ENCODE measurements at regions not wholly inside any gene's neighbourhood (a gene's known extent, or its start where the extent isn't known, plus 50 kb on each side); places are given as distances from the start of the nearest gene placed in this dataset.

DNA sequence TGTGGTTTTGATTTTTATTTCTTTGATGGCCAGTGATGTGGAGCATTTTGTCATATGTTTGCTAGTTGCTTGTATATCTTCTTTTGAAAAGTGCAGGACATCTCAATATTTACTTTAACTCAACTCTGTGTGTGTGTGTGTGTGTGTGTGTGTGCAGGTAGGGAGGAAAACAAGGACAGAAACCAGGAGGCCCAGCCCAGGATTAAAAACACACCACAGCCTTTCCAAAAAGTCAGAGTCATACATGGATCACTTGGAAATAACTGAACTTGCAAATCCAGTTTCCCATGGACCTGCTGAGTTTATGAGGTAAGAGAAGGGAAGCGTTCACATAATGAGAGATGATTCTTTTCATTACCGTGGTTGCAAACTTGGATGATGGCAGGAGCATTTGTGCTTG is 189.9 kb upstream of the LYZL1 start (continued):
- TF ChIP-seq, protein P1, sequence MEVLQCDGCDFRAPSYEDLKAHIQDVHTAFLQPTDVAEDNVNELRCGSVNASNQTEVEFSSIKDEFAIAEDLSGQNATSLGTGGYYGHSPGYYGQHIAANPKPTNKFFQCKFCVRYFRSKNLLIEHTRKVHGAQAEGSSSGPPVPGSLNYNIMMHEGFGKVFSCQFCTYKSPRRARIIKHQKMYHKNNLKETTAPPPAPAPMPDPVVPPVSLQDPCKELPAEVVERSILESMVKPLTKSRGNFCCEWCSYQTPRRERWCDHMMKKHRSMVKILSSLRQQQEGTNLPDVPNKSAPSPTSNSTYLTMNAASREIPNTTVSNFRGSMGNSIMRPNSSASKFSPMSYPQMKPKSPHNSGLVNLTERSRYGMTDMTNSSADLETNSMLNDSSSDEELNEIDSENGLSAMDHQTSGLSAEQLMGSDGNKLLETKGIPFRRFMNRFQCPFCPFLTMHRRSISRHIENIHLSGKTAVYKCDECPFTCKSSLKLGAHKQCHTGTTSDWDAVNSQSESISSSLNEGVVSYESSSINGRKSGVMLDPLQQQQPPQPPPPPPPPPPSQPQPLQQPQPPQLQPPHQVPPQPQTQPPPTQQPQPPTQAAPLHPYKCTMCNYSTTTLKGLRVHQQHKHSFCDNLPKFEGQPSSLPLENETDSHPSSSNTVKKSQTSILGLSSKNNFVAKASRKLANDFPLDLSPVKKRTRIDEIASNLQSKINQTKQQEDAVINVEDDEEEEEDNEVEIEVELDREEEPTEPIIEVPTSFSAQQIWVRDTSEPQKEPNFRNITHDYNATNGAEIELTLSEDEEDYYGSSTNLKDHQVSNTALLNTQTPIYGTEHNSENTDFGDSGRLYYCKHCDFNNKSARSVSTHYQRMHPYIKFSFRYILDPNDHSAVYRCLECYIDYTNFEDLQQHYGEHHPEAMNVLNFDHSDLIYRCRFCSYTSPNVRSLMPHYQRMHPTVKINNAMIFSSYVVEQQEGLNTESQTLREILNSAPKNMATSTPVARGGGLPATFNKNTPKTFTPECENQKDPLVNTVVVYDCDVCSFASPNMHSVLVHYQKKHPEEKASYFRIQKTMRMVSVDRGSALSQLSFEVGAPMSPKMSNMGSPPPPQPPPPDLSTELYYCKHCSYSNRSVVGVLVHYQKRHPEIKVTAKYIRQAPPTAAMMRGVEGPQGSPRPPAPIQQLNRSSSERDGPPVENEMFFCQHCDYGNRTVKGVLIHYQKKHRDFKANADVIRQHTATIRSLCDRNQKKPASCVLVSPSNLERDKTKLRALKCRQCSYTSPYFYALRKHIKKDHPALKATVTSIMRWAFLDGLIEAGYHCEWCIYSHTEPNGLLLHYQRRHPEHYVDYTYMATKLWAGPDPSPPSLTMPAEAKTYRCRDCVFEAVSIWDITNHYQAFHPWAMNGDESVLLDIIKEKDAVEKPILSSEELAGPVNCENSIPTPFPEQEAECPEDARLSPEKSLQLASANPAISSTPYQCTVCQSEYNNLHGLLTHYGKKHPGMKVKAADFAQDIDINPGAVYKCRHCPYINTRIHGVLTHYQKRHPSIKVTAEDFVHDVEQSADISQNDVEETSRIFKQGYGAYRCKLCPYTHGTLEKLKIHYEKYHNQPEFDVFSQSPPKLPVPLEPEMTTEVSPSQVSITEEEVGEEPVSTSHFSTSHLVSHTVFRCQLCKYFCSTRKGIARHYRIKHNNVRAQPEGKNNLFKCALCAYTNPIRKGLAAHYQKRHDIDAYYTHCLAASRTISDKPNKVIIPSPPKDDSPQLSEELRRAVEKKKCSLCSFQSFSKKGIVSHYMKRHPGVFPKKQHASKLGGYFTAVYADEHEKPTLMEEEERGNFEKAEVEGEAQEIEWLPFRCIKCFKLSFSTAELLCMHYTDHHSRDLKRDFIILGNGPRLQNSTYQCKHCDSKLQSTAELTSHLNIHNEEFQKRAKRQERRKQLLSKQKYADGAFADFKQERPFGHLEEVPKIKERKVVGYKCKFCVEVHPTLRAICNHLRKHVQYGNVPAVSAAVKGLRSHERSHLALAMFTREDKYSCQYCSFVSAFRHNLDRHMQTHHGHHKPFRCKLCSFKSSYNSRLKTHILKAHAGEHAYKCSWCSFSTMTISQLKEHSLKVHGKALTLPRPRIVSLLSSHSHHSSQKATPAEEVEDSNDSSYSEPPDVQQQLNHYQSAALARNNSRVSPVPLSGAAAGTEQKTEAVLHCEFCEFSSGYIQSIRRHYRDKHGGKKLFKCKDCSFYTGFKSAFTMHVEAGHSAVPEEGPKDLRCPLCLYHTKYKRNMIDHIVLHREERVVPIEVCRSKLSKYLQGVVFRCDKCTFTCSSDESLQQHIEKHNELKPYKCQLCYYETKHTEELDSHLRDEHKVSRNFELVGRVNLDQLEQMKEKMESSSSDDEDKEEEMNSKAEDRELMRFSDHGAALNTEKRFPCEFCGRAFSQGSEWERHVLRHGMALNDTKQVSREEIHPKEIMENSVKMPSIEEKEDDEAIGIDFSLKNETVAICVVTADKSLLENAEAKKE (CRISPR knock-in tag; IDR thresholded peaks at IDR 0.05), result no peak
- TF ChIP-seq, protein P2, sequence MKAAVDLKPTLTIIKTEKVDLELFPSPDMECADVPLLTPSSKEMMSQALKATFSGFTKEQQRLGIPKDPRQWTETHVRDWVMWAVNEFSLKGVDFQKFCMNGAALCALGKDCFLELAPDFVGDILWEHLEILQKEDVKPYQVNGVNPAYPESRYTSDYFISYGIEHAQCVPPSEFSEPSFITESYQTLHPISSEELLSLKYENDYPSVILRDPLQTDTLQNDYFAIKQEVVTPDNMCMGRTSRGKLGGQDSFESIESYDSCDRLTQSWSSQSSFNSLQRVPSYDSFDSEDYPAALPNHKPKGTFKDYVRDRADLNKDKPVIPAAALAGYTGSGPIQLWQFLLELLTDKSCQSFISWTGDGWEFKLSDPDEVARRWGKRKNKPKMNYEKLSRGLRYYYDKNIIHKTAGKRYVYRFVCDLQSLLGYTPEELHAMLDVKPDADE (IDR thresholded peaks at IDR 0.05), result no peak
- TF ChIP-seq, protein P3, sequence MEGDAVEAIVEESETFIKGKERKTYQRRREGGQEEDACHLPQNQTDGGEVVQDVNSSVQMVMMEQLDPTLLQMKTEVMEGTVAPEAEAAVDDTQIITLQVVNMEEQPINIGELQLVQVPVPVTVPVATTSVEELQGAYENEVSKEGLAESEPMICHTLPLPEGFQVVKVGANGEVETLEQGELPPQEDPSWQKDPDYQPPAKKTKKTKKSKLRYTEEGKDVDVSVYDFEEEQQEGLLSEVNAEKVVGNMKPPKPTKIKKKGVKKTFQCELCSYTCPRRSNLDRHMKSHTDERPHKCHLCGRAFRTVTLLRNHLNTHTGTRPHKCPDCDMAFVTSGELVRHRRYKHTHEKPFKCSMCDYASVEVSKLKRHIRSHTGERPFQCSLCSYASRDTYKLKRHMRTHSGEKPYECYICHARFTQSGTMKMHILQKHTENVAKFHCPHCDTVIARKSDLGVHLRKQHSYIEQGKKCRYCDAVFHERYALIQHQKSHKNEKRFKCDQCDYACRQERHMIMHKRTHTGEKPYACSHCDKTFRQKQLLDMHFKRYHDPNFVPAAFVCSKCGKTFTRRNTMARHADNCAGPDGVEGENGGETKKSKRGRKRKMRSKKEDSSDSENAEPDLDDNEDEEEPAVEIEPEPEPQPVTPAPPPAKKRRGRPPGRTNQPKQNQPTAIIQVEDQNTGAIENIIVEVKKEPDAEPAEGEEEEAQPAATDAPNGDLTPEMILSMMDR (conservative IDR thresholded peaks at IDR 0.05; ENCODE audit: low read depth in 2 of 2), result no peak
- TF ChIP-seq STAT1 (IDR thresholded peaks at IDR 0.05; ENCODE audit: unreplicated experiment) (no peak), ZNF331 (CRISPR knock-in tag; IDR thresholded peaks at IDR 0.05; ENCODE audit: low read depth) (no peak)

DNA sequence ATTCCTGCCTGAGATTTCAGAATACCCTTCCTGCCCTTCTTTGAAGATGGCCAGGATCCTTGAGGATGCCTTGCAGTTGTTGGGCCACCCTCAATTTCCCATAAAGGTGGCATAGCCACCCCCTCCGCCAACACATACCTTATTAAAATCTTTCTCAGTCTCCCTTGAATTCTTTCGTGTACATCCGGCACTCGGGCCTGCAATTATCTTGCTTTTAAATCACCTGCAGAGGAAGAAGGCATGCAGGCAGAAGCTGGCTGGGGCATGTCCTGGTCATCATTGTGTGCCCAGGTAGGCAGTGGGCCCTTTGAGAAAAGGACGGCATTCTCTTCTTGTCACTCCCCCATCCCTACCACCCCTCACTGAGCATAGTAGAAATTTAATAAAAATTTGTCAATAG is 189.5 kb upstream of the LYZL1 start:
- no peaks in the 10 kb centered on the region; the same call in 1 of the 2 replicates for H3K9me2 ChIP-seq (ENCODE audit: insufficient read depth)

More for the DNA sequence above, 189.5 kb upstream of the LYZL1 start:
- Histone ChIP-seq H4K20me1 (replicated peaks; ENCODE audit: insufficient read depth) (no peaks in the 10 kb centered on the region), H2AFZ (no peak overlapping the region), H3K4me2 (no peak overlapping the region), H3K27ac (ENCODE audit: low read depth) (no peak overlapping the region), H3K4me3 (no peak overlapping the region), H3K79me2 (replicated peaks; ENCODE audit: insufficient read depth) (no peaks in the 10 kb centered on the region), H3K27me3 (ENCODE audit: insufficient read depth) (no peaks in the 10 kb centered on the region), H3K36me3 (ENCODE audit: insufficient read depth) (no peaks in the 10 kb centered on the region), H3K4me1 (ENCODE audit: insufficient read depth) (no peaks in the 10 kb centered on the region), H3F3A (replicated peaks; ENCODE audit: low read depth) (no peaks in the 10 kb centered on the region)
- Mint-ChIP-seq H3K9me3 (peaks cover 7% of the 10 kb centered on the region; the same call in 2 of the 3 replicates), H3K36me3 (ENCODE audit: low read depth) (no peaks in the 10 kb centered on the region), H3K4me1 (peaks cover 5% of the 10 kb centered on the region), H3K27me3 (ENCODE audit: insufficient read depth, low read depth, poor library complexity) (peaks cover 6% of the 10 kb centered on the region), H3K4me3 (no peak overlapping the region), H3K27ac (no peak overlapping the region)
- TF ChIP-seq POLR2AphosphoS5 (IDR thresholded peaks at IDR 0.05; ENCODE audit: low read depth), result no peak
- DNase-seq (ENCODE audit: low spot score) (no peak), ATAC-seq (no peak)

Data from GM23338 (cell line).